H9 (cell line): ENCODE measurements at regions not wholly inside any gene's neighbourhood (a gene's known extent, or its start where the extent isn't known, plus 50 kb on each side); places are given as distances from the start of the nearest gene placed in this dataset.

Experiments used
- DNase-seq: peaks from one replicate; pipeline ENCODE4 v3.0.0-alpha.2; 2017
- H2AFZ ChIP-seq: one replicate; pipeline ENCODE4 v1.6.1; 2013; ENCODE audit warnings: mild to moderate bottlenecking, low read length, control low read depth, moderate library complexity
- H2AK5ac ChIP-seq: 2 replicates; pipeline ENCODE4 v1.6.1; 2013; ENCODE audit warnings: low read length, control low read depth, mixed read lengths; ENCODE audit not compliant: insufficient read length
- H2BK120ac ChIP-seq: one replicate; pipeline ENCODE4 v1.6.1; 2013; ENCODE audit warnings: low read depth, mild to moderate bottlenecking, low read length, control low read depth, inconsistent platforms; ENCODE audit not compliant: poor library complexity, severe bottlenecking
- H2BK12ac ChIP-seq: 2 replicates; pipeline ENCODE4 v1.6.1; 2013; ENCODE audit warnings: low read length, control low read depth, mixed read lengths, low read depth; ENCODE audit not compliant: insufficient read length
- H2BK15ac ChIP-seq: 2 replicates; pipeline ENCODE4 v1.6.1; 2013; ENCODE audit warnings: low read depth, low read length, control low read depth
- H2BK20ac ChIP-seq: one replicate; pipeline ENCODE4 v1.6.1; 2013; ENCODE audit warnings: low read depth, mild to moderate bottlenecking, low read length, control low read depth, inconsistent platforms; ENCODE audit not compliant: poor library complexity, severe bottlenecking
- H2BK5ac ChIP-seq: 2 replicates; pipeline ENCODE4 v1.6.1; 2013; ENCODE audit warnings: low read length, control low read depth, mixed read lengths; ENCODE audit not compliant: insufficient read length
- H3K14ac ChIP-seq: 2 replicates; pipeline ENCODE4 v1.6.1; 2013; ENCODE audit warnings: low read length, control low read depth; ENCODE audit not compliant: insufficient read depth
- H3K18ac ChIP-seq: 2 replicates; pipeline ENCODE4 v1.6.1; 2013; ENCODE audit warnings: low read depth, mild to moderate bottlenecking, mixed read lengths, low read length, control low read depth; ENCODE audit not compliant: insufficient read length
- H3K23ac ChIP-seq: 2 replicates; pipeline ENCODE4 v1.6.1; 2013; ENCODE audit warnings: low read length, control low read depth, mixed read lengths, low read depth; ENCODE audit not compliant: insufficient read length
- H3K23me2 ChIP-seq: 2 replicates; pipeline ENCODE4 v1.6.1; 2013; ENCODE audit warnings: low read depth, mild to moderate bottlenecking, mixed read lengths, low read length, control low read depth; ENCODE audit not compliant: insufficient read length, poor library complexity, severe bottlenecking
- H3K27ac ChIP-seq: 2 replicates; pipeline ENCODE4 v1.5.1; 2013; ENCODE audit warnings: low read length, control low read depth, mixed read lengths, low read depth; ENCODE audit not compliant: insufficient read length
- H3K27me3 ChIP-seq: 2 replicates; pipeline ENCODE4 v1.6.1; 2013; ENCODE audit warnings: low read length, control low read depth, inconsistent platforms; ENCODE audit not compliant: insufficient read depth
- H3K4ac ChIP-seq: 2 replicates; pipeline ENCODE4 v1.6.1; 2013; ENCODE audit warnings: low read depth, mild to moderate bottlenecking, control low read depth, inconsistent platforms, low read length, moderate library complexity
- H3K4me1 ChIP-seq: 2 replicates; pipeline ENCODE4 v1.6.1; 2013; ENCODE audit warnings: low read length, control low read depth, inconsistent platforms; ENCODE audit not compliant: insufficient read depth
- H3K4me2 ChIP-seq: 2 replicates; pipeline ENCODE4 v1.6.1; 2013; ENCODE audit warnings: low read length, control low read depth, mixed read lengths; ENCODE audit not compliant: insufficient read length, insufficient read depth
- H3K56ac ChIP-seq: 2 replicates; pipeline ENCODE4 v1.6.1; 2013; ENCODE audit warnings: low read depth, mild to moderate bottlenecking, mixed read lengths, low read length, control low read depth; ENCODE audit not compliant: insufficient read length
- H3K79me1 ChIP-seq: 2 replicates; pipeline ENCODE4 v1.6.1; 2013; ENCODE audit warnings: low read depth, mild to moderate bottlenecking, moderate library complexity, low read length, control low read depth, inconsistent platforms; ENCODE audit not compliant: insufficient read depth, poor library complexity, severe bottlenecking
- H3K79me2 ChIP-seq: 2 replicates; pipeline ENCODE4 v1.6.1; 2013; ENCODE audit warnings: low read length, control low read depth, inconsistent platforms; ENCODE audit not compliant: insufficient read depth
- H3K9ac ChIP-seq: 2 replicates; pipeline ENCODE4 v1.6.1; 2013; ENCODE audit warnings: low read length, control low read depth, mixed read lengths; ENCODE audit not compliant: insufficient read length; ENCODE audit errors: extremely low read depth
- H3K9me3 ChIP-seq: one replicate; pipeline ENCODE4 v1.6.1; 2013; ENCODE audit warnings: low read depth, low read length, inconsistent platforms; ENCODE audit not compliant: control insufficient read depth
- H3T11ph ChIP-seq: one replicate; pipeline ENCODE4 v1.6.1; 2013; ENCODE audit warnings: mild to moderate bottlenecking, low read length, control low read depth, inconsistent platforms
- H4K20me1 ChIP-seq: one replicate; pipeline ENCODE4 v1.6.1; 2013; ENCODE audit not compliant: control insufficient read depth, insufficient read length, insufficient read depth
- H4K5ac ChIP-seq: 2 replicates; pipeline ENCODE4 v1.6.1; 2013; ENCODE audit warnings: low read depth, mild to moderate bottlenecking, mixed read lengths, low read length, control low read depth; ENCODE audit not compliant: insufficient read length
- H4K8ac ChIP-seq: replicated peaks from 2 replicates; pipeline ENCODE4 v1.6.1; 2013; ENCODE audit warnings: low read length, control low read depth, mixed read lengths, low read depth; ENCODE audit not compliant: insufficient read length
- H4K91ac ChIP-seq: 2 replicates; pipeline ENCODE4 v1.6.1; 2013; ENCODE audit warnings: low read depth, mild to moderate bottlenecking, moderate library complexity, mixed read lengths, low read length, control low read depth; ENCODE audit not compliant: insufficient read length
- H3K27ac Mint-ChIP-seq, 3 experiments: 2 replicates in 2 of 3; 3 replicates in 1 of 3; pipeline ENCODE4 v1.8.0; 2020 to 2021; ENCODE audit warnings: mixed read lengths in 3 of 3, mild to moderate bottlenecking in 1 of 3, moderate library complexity in 1 of 3
- H3K27me3 Mint-ChIP-seq: 2 replicates; pipeline ENCODE4 v1.8.0; 2021; ENCODE audit warnings: low read depth, mild to moderate bottlenecking, moderate library complexity, mixed read lengths
- H3K36me3 Mint-ChIP-seq, 3 experiments: 2 replicates in 2 of 3; 3 replicates in 1 of 3; pipeline ENCODE4 v1.8.0; 2020 to 2021; ENCODE audit warnings: low read depth in 3 of 3, mixed read lengths in 3 of 3; ENCODE audit not compliant: insufficient read depth in 1 of 3
- H3K4me1 Mint-ChIP-seq, 2 experiments: 2 replicates each; pipeline ENCODE4 v1.8.0; 2020; ENCODE audit warnings: mixed read lengths in 2 of 2
- H3K4me3 Mint-ChIP-seq, 2 experiments: 2 replicates in 1 of 2; 3 replicates in 1 of 2; pipeline ENCODE4 v1.8.0; 2020 to 2021; ENCODE audit warnings: mild to moderate bottlenecking in 2 of 2, mixed read lengths in 2 of 2, moderate library complexity in 1 of 2
- H3K9me3 Mint-ChIP-seq, 2 experiments: 2 replicates in 1 of 2; 3 replicates in 1 of 2; pipeline ENCODE4 v1.8.0; 2020; ENCODE audit warnings: mild to moderate bottlenecking in 2 of 2, mixed read lengths in 2 of 2, moderate library complexity in 1 of 2
- CTCF ChIP-seq: fragments of 200-600 bp; sonication (generic); conservative IDR thresholded peaks from 3 replicates; pipeline ENCODE4 v1.8.0; 2021; ENCODE audit warnings: antibody characterized with exemption, mild to moderate bottlenecking
- WGBS: extraction: QIAGEN DNeasy Blood & Tissue Kit; methylation state at CpG from one replicate; pipeline ENCODE4 v1.1.7; 2013; ENCODE audit warnings: missing lambda C conversion rate, low lambda C conversion rate, mixed read lengths; ENCODE audit not compliant: insufficient read length; ENCODE audit errors: extremely low coverage; 5-methylcytosine and 5-hydroxymethylcytosine counted together

DNA sequence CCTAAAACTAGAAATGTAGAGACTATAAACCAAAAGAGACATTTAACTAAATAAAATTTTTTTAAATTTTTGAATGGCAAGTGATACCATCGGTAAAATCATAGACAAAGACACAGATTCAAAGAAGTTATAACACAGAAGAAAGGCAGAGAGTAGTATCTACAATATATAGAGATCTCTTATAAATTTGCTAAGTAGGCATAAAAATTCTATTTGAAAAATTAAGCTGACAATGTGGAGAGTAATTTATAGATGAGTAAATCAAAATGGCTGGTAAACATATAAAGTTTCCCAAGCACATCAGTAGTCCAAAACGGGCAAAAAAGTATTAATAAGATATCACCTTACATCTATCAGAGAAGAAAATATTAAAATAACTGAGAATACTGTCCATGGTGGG lies 1061.0 kb downstream of the ADGRL2 start:
- Histone ChIP-seq H3K9ac (no peak overlapping the region), H4K20me1 (no peaks in the 10 kb centered on the region), H2BK12ac (no peak overlapping the region), H3T11ph (no peak overlapping the region), H3K9me3 (no peaks in the 10 kb centered on the region), H3K4ac (no peak overlapping the region), H2BK120ac (no peak overlapping the region), H3K18ac (no peak overlapping the region), H3K27me3 (no peaks in the 10 kb centered on the region), H3K56ac (no peak overlapping the region), H4K5ac (no peak overlapping the region), H3K27ac (no peak overlapping the region), H4K8ac (no peak overlapping the region), H3K4me2 (no peak overlapping the region), H2BK15ac (no peak overlapping the region), H3K4me1 (no peaks in the 10 kb centered on the region), H3K14ac (no peak overlapping the region), H3K79me1 (no peaks in the 10 kb centered on the region), H3K79me2 (no peaks in the 10 kb centered on the region), H3K23me2 (no peaks in the 10 kb centered on the region), H2AFZ (no peak overlapping the region), H2AK5ac (no peak overlapping the region), H3K23ac (no peak overlapping the region), H2BK20ac (no peak overlapping the region), H4K91ac (no peak overlapping the region), H2BK5ac (no peak overlapping the region)
- peaks cover 10 to 12% of the 10 kb centered on the region in 2 experiments for H3K4me1 Mint-ChIP-seq
- no peak for DNase-seq
- no peaks in the 10 kb centered on the region for H3K36me3 Mint-ChIP-seq
- no peaks in the 10 kb centered on the region for H3K9me3 Mint-ChIP-seq
- no peak overlapping the region for H3K27ac Mint-ChIP-seq
- H3K4me3 Mint-ChIP-seq = no peak overlapping the region
- no peaks in the 10 kb centered on the region for H3K27me3 Mint-ChIP-seq
- no CpG with 5 or more reads among the region's 2 CpGs for WGBS
- TF ChIP-seq CTCF = no peak
